B cell (primary cell): ENCODE measurements at regions not wholly inside any gene's neighbourhood (a gene's known extent, or its start where the extent isn't known, plus 50 kb on each side); places are given as distances from the start of the nearest gene placed in this dataset.

Source experiments
- ATAC-seq: fragments of 200-7000 bp; cut with Tn5 transposase; one replicate; pipeline ENCODE4 v1.10.0; 2021; ENCODE audit warnings: low read depth, mild to moderate bottlenecking, moderate number of reproducible peaks, moderate library complexity
- CTCF ChIA-PET: fragments of 350-600 bp; sonication (Branson Sonifier 250); formaldehyde crosslinking; loops from one replicate; lab custom pipeline; 2021; ENCODE audit warnings: antibody characterized with exemption, inconsistent platforms; lab: Charles Lee
- POLR2A ChIA-PET: fragments of 350-600 bp; sonication (Branson Sonifier 250); formaldehyde crosslinking; loops from one replicate; lab custom pipeline; 2021; ENCODE audit warnings: antibody characterized with exemption; lab: Charles Lee
- DNase-seq: peaks from one replicate; pipeline ENCODE4 v3.0.0; 2013
- H2AFZ ChIP-seq: 2 replicates; pipeline ENCODE4 v1.6.1; 2012; ENCODE audit warnings: mild to moderate bottlenecking, low read depth, low read length; ENCODE audit not compliant: insufficient read depth, poor library complexity, severe bottlenecking
- H3K27ac ChIP-seq, 2 donors: 1 replicate in 1 of 2; 2 replicates in 1 of 2; pipeline ENCODE4 v1.5.1; 2012 to 2013; ENCODE audit warnings: low read length in 2 of 2, mild to moderate bottlenecking in 2 of 2, moderate library complexity in 1 of 2
- H3K27me3 ChIP-seq, 4 experiments: fragments of 200-600 bp in 1 of 4; sonication (generic) in 1 of 4; replicated peaks in 1 of 4; 1 replicate in 2 of 4; 2 replicates in 2 of 4; pipeline versions ENCODE4 v1.6.1 to v1.7.0; 2013 to 2016; ENCODE audit warnings: low read length in 3 of 4, mild to moderate bottlenecking in 2 of 4, mixed read lengths in 1 of 4, moderate library complexity in 1 of 4; ENCODE audit not compliant: insufficient read depth in 4 of 4, control insufficient read depth in 3 of 4; ENCODE audit errors: control extremely low read depth in 1 of 4
- H3K36me3 ChIP-seq, 2 experiments: replicated peaks in 1 of 2; 1 replicate in 1 of 2; 2 replicates in 1 of 2; pipeline versions ENCODE4 v1.6.1 to v1.7.1; 2013; ENCODE audit warnings: low read length in 1 of 2; ENCODE audit not compliant: insufficient read depth in 2 of 2, control insufficient read depth in 1 of 2; ENCODE audit errors: control extremely low read depth in 1 of 2, extremely low read depth in 1 of 2
- H3K4me1 ChIP-seq, 2 donors: fragments of 200-600 bp in 1 of 2; sonication (generic) in 1 of 2; 1 replicate in 1 of 2; 2 replicates in 1 of 2; pipeline versions ENCODE4 v1.5.1 to v1.6.1; 2013 to 2017; ENCODE audit warnings: low read length in 2 of 2; ENCODE audit not compliant: control insufficient read depth in 2 of 2, insufficient read depth in 2 of 2
- H3K4me2 ChIP-seq: replicated peaks from 2 replicates; pipeline ENCODE3; 2012; ENCODE audit warnings: mild to moderate bottlenecking, low read depth, low read length; ENCODE audit not compliant: poor library complexity, severe bottlenecking
- H3K4me3 ChIP-seq, 5 experiments: fragments of 200-600 bp in 1 of 5; sonication (generic) in 1 of 5; 1 replicate in 3 of 5; 2 replicates in 2 of 5; pipeline versions ENCODE4 v1.5.1 to v1.7.0; 2011 to 2016; ENCODE audit warnings: low read length in 4 of 5, mild to moderate bottlenecking in 4 of 5, low read depth in 2 of 5, control low read depth in 1 of 5, moderate library complexity in 1 of 5; ENCODE audit not compliant: insufficient read depth in 1 of 5; ENCODE audit errors: control extremely low read depth in 1 of 5, extremely low read depth in 1 of 5
- H3K79me2 ChIP-seq: fragments of 200-600 bp; sonication (generic); one replicate; pipeline ENCODE4 v1.6.0; 2016; ENCODE audit warnings: low read length; ENCODE audit not compliant: control insufficient read depth, insufficient read depth
- H3K9ac ChIP-seq: fragments of 200-600 bp; sonication (generic); 2 replicates; pipeline ENCODE4 v1.6.1; 2017; ENCODE audit warnings: mild to moderate bottlenecking, low read length, moderate library complexity
- H3K9me3 ChIP-seq, 3 donors: one replicate each; pipeline versions ENCODE4 v1.6.1 to v1.7.1; 2013; ENCODE audit warnings: low read length in 2 of 3; ENCODE audit not compliant: control insufficient read depth in 2 of 3, insufficient read depth in 1 of 3; ENCODE audit errors: control extremely low read depth in 1 of 3
- H4K20me1 ChIP-seq: 2 replicates; pipeline ENCODE4 v1.6.0; 2012; ENCODE audit warnings: mild to moderate bottlenecking, low read length; ENCODE audit not compliant: insufficient read depth, control insufficient read depth, poor library complexity, severe bottlenecking
- H3K27ac Mint-ChIP-seq: one replicate; pipeline ENCODE4 v1.8.0; 2021; ENCODE audit warnings: mixed read lengths
- H3K27me3 Mint-ChIP-seq: one replicate; pipeline ENCODE4 v1.8.0; 2021; ENCODE audit warnings: mixed read lengths
- H3K4me1 Mint-ChIP-seq: one replicate; pipeline ENCODE4 v1.8.0; 2021; ENCODE audit warnings: mixed read lengths
- H3K4me3 Mint-ChIP-seq: one replicate; pipeline ENCODE4 v1.8.0; 2021; ENCODE audit warnings: mixed read lengths
- H3K9me3 Mint-ChIP-seq: one replicate; pipeline ENCODE4 v1.8.0; 2022; ENCODE audit warnings: mixed read lengths; ENCODE audit not compliant: insufficient read depth
- CTCF ChIP-seq: fragments of 200-600 bp; IDR thresholded peaks from one replicate; pipeline ENCODE4 v1.8.0; 2022; ENCODE audit warnings: antibody characterized with exemption, mild to moderate bottlenecking
- EZH2 ChIP-seq: IDR thresholded peaks from 2 replicates; pipeline ENCODE4 v1.6.1; 2012; ENCODE audit warnings: borderline replicate concordance, low read depth, mild to moderate bottlenecking, moderate library complexity, low read length; ENCODE audit not compliant: insufficient read depth, poor library complexity, severe bottlenecking
- WGBS: methylation state at CpG from one replicate; pipeline ENCODE4 v1.1.5; 2013; ENCODE audit warnings: missing lambda C conversion rate; ENCODE audit not compliant: insufficient coverage; 5-methylcytosine and 5-hydroxymethylcytosine counted together
- intact Hi-C: fragments of 100-400 bp; cut with micrococcal nuclease; formaldehyde crosslinking; loops from one replicate; pipeline ENCODE4 v1.10.0; 2022

- TF ChIP-seq CTCF (no peak), EZH2 (no peak)
- Histone ChIP-seq H3K79me2 (no peaks in the 10 kb centered on the region), H4K20me1 (no peaks in the 10 kb centered on the region), H3K36me3 (no peaks in the 10 kb centered on the region), H2AFZ (no peak overlapping the region), H3K4me3 (no peak overlapping the region), H3K4me2 (no peak overlapping the region), H3K9ac (no peak overlapping the region), H3K4me1 (no peaks in the 10 kb centered on the region), H3K27me3 (no peaks in the 10 kb centered on the region), H3K27ac (no peak overlapping the region), H3K9me3 (no peaks in the 10 kb centered on the region)
- Mint-ChIP-seq H3K9me3 (no peaks in the 10 kb centered on the region), H3K27ac (no peak overlapping the region), H3K27me3 (peaks cover 4% of the 10 kb centered on the region), H3K4me3 (no peak overlapping the region), H3K4me1 (no peaks in the 10 kb centered on the region)
- WGBS, result no CpG with 5 or more reads among the region's 1 CpG
- intact Hi-C loops, result no loop called here
- no peak for ATAC-seq
- ChIA-PET POLR2A (no interaction called here), CTCF (interaction anchor here (0.6 kb wide), 1 partner anchor 55 kb away, joined by 4 read pairs; no protein-coding TSS in a partner anchor)
- no peak for DNase-seq
These were observed 189.8 kb downstream of the FOXA2 start for GRCh38 chr20:22394583-22394982.

- H3K9me3 ChIP-seq, result peaks cover 0 to 3% (median 0%) of the 10 kb centered on the region in 3 donors
- no CpG with 5 or more reads among the region's 5 CpGs for WGBS
- peaks cover 4% of the 10 kb centered on the region for H3K4me1 Mint-ChIP-seq
- H3K4me1 ChIP-seq, result peaks cover 0 to 4% of the 10 kb centered on the region in 2 donors
- DNase-seq, result no peak
- no peak overlapping the region for H3K9ac ChIP-seq
- H3K27ac Mint-ChIP-seq, result no peak overlapping the region
- no peak overlapping the region for H3K4me3 Mint-ChIP-seq
- intact Hi-C loops, result no loop called here
- H3K27me3 Mint-ChIP-seq, result no peaks in the 10 kb centered on the region
- CTCF ChIA-PET, result no interaction called here
- H3K4me2 ChIP-seq, result no peak overlapping the region
- no peak for ATAC-seq
- H3K27me3 ChIP-seq, result no peaks in the 10 kb centered on the region
- TF ChIP-seq CTCF (no peak), EZH2 (no peak)
- POLR2A ChIA-PET, result no interaction called here
- H3K36me3 ChIP-seq, result no peaks in the 10 kb centered on the region
- H3K9me3 Mint-ChIP-seq, result no peaks in the 10 kb centered on the region
- no peaks in the 10 kb centered on the region for H3K79me2 ChIP-seq
- H2AFZ ChIP-seq, result no peak overlapping the region
- H4K20me1 ChIP-seq, result no peaks in the 10 kb centered on the region
- H3K4me3 ChIP-seq, result no peak overlapping the region
- H3K27ac ChIP-seq, result no peak overlapping the region
These were observed 193.8 kb downstream of the FOXA2 start for GRCh38 chr20:22390543-22390903.
